ENCODE measurements at regions not wholly inside any gene's neighbourhood (a gene's known extent, or its start where the extent isn't known, plus 50 kb on each side); places are given as distances from the start of the nearest gene placed in this dataset.

GRCh38 chr3:59559721-59560435 lies 510.1 kb upstream of the CFAP20DC start:
- TF ChIP-seq CTCF (IDR thresholded peaks at IDR 0.05) (no peak), POLR2AphosphoS5 (IDR thresholded peaks at IDR 0.05) (no peak), POLR2A (IDR thresholded peaks at IDR 0.05) (no peak), EP300 (IDR thresholded peaks at IDR 0.05) (no peak)
